H9 (cell line): ENCODE measurements at regions not wholly inside any gene's neighbourhood (a gene's known extent, or its start where the extent isn't known, plus 50 kb on each side); places are given as distances from the start of the nearest gene placed in this dataset.
"Not testable (repeated sequence)": the region's sequence is repeated elsewhere in the genome, so short reads cannot be mapped to it uniquely, and the experiment has no call there.

Experiments used
- DNase-seq: peaks from one replicate; pipeline ENCODE4 v3.0.0-alpha.2; 2017
- H2AFZ ChIP-seq: one replicate; pipeline ENCODE4 v1.6.1; 2013; ENCODE audit warnings: mild to moderate bottlenecking, low read length, control low read depth, moderate library complexity
- H2AK5ac ChIP-seq: 2 replicates; pipeline ENCODE4 v1.6.1; 2013; ENCODE audit warnings: low read length, control low read depth, mixed read lengths; ENCODE audit not compliant: insufficient read length
- H2BK120ac ChIP-seq: one replicate; pipeline ENCODE4 v1.6.1; 2013; ENCODE audit warnings: low read depth, mild to moderate bottlenecking, low read length, control low read depth, inconsistent platforms; ENCODE audit not compliant: poor library complexity, severe bottlenecking
- H2BK12ac ChIP-seq: 2 replicates; pipeline ENCODE4 v1.6.1; 2013; ENCODE audit warnings: low read length, control low read depth, mixed read lengths, low read depth; ENCODE audit not compliant: insufficient read length
- H2BK15ac ChIP-seq: 2 replicates; pipeline ENCODE4 v1.6.1; 2013; ENCODE audit warnings: low read depth, low read length, control low read depth
- H2BK20ac ChIP-seq: one replicate; pipeline ENCODE4 v1.6.1; 2013; ENCODE audit warnings: low read depth, mild to moderate bottlenecking, low read length, control low read depth, inconsistent platforms; ENCODE audit not compliant: poor library complexity, severe bottlenecking
- H2BK5ac ChIP-seq: 2 replicates; pipeline ENCODE4 v1.6.1; 2013; ENCODE audit warnings: low read length, control low read depth, mixed read lengths; ENCODE audit not compliant: insufficient read length
- H3K14ac ChIP-seq: 2 replicates; pipeline ENCODE4 v1.6.1; 2013; ENCODE audit warnings: low read length, control low read depth; ENCODE audit not compliant: insufficient read depth
- H3K18ac ChIP-seq: 2 replicates; pipeline ENCODE4 v1.6.1; 2013; ENCODE audit warnings: low read depth, mild to moderate bottlenecking, mixed read lengths, low read length, control low read depth; ENCODE audit not compliant: insufficient read length
- H3K23ac ChIP-seq: 2 replicates; pipeline ENCODE4 v1.6.1; 2013; ENCODE audit warnings: low read length, control low read depth, mixed read lengths, low read depth; ENCODE audit not compliant: insufficient read length
- H3K23me2 ChIP-seq: 2 replicates; pipeline ENCODE4 v1.6.1; 2013; ENCODE audit warnings: low read depth, mild to moderate bottlenecking, mixed read lengths, low read length, control low read depth; ENCODE audit not compliant: insufficient read length, poor library complexity, severe bottlenecking
- H3K27ac ChIP-seq: 2 replicates; pipeline ENCODE4 v1.5.1; 2013; ENCODE audit warnings: low read length, control low read depth, mixed read lengths, low read depth; ENCODE audit not compliant: insufficient read length
- H3K27me3 ChIP-seq: 2 replicates; pipeline ENCODE4 v1.6.1; 2013; ENCODE audit warnings: low read length, control low read depth, inconsistent platforms; ENCODE audit not compliant: insufficient read depth
- H3K4ac ChIP-seq: 2 replicates; pipeline ENCODE4 v1.6.1; 2013; ENCODE audit warnings: low read depth, mild to moderate bottlenecking, control low read depth, inconsistent platforms, low read length, moderate library complexity
- H3K4me1 ChIP-seq: 2 replicates; pipeline ENCODE4 v1.6.1; 2013; ENCODE audit warnings: low read length, control low read depth, inconsistent platforms; ENCODE audit not compliant: insufficient read depth
- H3K4me2 ChIP-seq: 2 replicates; pipeline ENCODE4 v1.6.1; 2013; ENCODE audit warnings: low read length, control low read depth, mixed read lengths; ENCODE audit not compliant: insufficient read length, insufficient read depth
- H3K56ac ChIP-seq: 2 replicates; pipeline ENCODE4 v1.6.1; 2013; ENCODE audit warnings: low read depth, mild to moderate bottlenecking, mixed read lengths, low read length, control low read depth; ENCODE audit not compliant: insufficient read length
- H3K79me1 ChIP-seq: 2 replicates; pipeline ENCODE4 v1.6.1; 2013; ENCODE audit warnings: low read depth, mild to moderate bottlenecking, moderate library complexity, low read length, control low read depth, inconsistent platforms; ENCODE audit not compliant: insufficient read depth, poor library complexity, severe bottlenecking
- H3K79me2 ChIP-seq: 2 replicates; pipeline ENCODE4 v1.6.1; 2013; ENCODE audit warnings: low read length, control low read depth, inconsistent platforms; ENCODE audit not compliant: insufficient read depth
- H3K9ac ChIP-seq: 2 replicates; pipeline ENCODE4 v1.6.1; 2013; ENCODE audit warnings: low read length, control low read depth, mixed read lengths; ENCODE audit not compliant: insufficient read length; ENCODE audit errors: extremely low read depth
- H3K9me3 ChIP-seq: one replicate; pipeline ENCODE4 v1.6.1; 2013; ENCODE audit warnings: low read depth, low read length, inconsistent platforms; ENCODE audit not compliant: control insufficient read depth
- H3T11ph ChIP-seq: one replicate; pipeline ENCODE4 v1.6.1; 2013; ENCODE audit warnings: mild to moderate bottlenecking, low read length, control low read depth, inconsistent platforms
- H4K20me1 ChIP-seq: one replicate; pipeline ENCODE4 v1.6.1; 2013; ENCODE audit not compliant: control insufficient read depth, insufficient read length, insufficient read depth
- H4K5ac ChIP-seq: 2 replicates; pipeline ENCODE4 v1.6.1; 2013; ENCODE audit warnings: low read depth, mild to moderate bottlenecking, mixed read lengths, low read length, control low read depth; ENCODE audit not compliant: insufficient read length
- H4K8ac ChIP-seq: replicated peaks from 2 replicates; pipeline ENCODE4 v1.6.1; 2013; ENCODE audit warnings: low read length, control low read depth, mixed read lengths, low read depth; ENCODE audit not compliant: insufficient read length
- H4K91ac ChIP-seq: 2 replicates; pipeline ENCODE4 v1.6.1; 2013; ENCODE audit warnings: low read depth, mild to moderate bottlenecking, moderate library complexity, mixed read lengths, low read length, control low read depth; ENCODE audit not compliant: insufficient read length
- H3K27ac Mint-ChIP-seq, 3 experiments: 2 replicates in 2 of 3; 3 replicates in 1 of 3; pipeline ENCODE4 v1.8.0; 2020 to 2021; ENCODE audit warnings: mixed read lengths in 3 of 3, mild to moderate bottlenecking in 1 of 3, moderate library complexity in 1 of 3
- H3K27me3 Mint-ChIP-seq: 2 replicates; pipeline ENCODE4 v1.8.0; 2021; ENCODE audit warnings: low read depth, mild to moderate bottlenecking, moderate library complexity, mixed read lengths
- H3K36me3 Mint-ChIP-seq, 3 experiments: 2 replicates in 2 of 3; 3 replicates in 1 of 3; pipeline ENCODE4 v1.8.0; 2020 to 2021; ENCODE audit warnings: low read depth in 3 of 3, mixed read lengths in 3 of 3; ENCODE audit not compliant: insufficient read depth in 1 of 3
- H3K4me1 Mint-ChIP-seq, 2 experiments: 2 replicates each; pipeline ENCODE4 v1.8.0; 2020; ENCODE audit warnings: mixed read lengths in 2 of 2
- H3K4me3 Mint-ChIP-seq, 2 experiments: 2 replicates in 1 of 2; 3 replicates in 1 of 2; pipeline ENCODE4 v1.8.0; 2020 to 2021; ENCODE audit warnings: mild to moderate bottlenecking in 2 of 2, mixed read lengths in 2 of 2, moderate library complexity in 1 of 2
- H3K9me3 Mint-ChIP-seq, 2 experiments: 2 replicates in 1 of 2; 3 replicates in 1 of 2; pipeline ENCODE4 v1.8.0; 2020; ENCODE audit warnings: mild to moderate bottlenecking in 2 of 2, mixed read lengths in 2 of 2, moderate library complexity in 1 of 2
- WGBS: extraction: QIAGEN DNeasy Blood & Tissue Kit; methylation state at CpG from one replicate; pipeline ENCODE4 v1.1.7; 2013; ENCODE audit warnings: missing lambda C conversion rate, low lambda C conversion rate, mixed read lengths; ENCODE audit not compliant: insufficient read length; ENCODE audit errors: extremely low coverage; 5-methylcytosine and 5-hydroxymethylcytosine counted together
- TF ChIP-seq, protein P1 (sequence below): fragments of 200-600 bp; sonication (generic); conservative IDR thresholded peaks from 3 replicates; pipeline ENCODE4 v1.8.0; 2021; ENCODE audit warnings: antibody characterized with exemption, mild to moderate bottlenecking

DNA sequence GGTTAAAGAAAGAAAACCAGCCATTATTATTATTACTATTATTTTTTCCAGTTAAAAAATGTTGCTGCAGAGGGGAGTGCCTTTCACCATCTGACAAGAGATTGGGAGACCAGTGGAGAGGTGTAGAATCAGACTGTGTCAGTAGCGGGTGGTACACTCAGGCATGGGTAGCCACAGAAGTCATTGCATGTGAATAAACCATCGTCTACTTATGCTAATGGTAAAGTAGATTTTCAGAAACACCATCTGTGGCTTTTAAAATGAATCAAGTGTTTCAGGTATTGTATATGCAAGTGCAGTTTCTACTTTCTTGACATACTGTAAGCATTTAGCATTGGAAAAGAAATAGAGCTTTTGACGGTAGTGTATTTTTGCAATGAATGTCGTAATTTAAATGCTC is 131.5 kb upstream of the SP8 start:
- Histone ChIP-seq H4K8ac (no peak overlapping the region), H4K91ac (no peak overlapping the region), H3K79me1 (no peaks in the 10 kb centered on the region), H2BK120ac (no peak overlapping the region), H2BK15ac (no peak overlapping the region), H2BK12ac (no peak overlapping the region), H3K4me1 (no peaks in the 10 kb centered on the region), H3K14ac (no peak overlapping the region), H3K27ac (no peak overlapping the region), H4K20me1 (no peaks in the 10 kb centered on the region), H3K9me3 (no peaks in the 10 kb centered on the region), H3K18ac (no peak overlapping the region), H3K23ac (no peak overlapping the region), H3K56ac (no peak overlapping the region), H3K4ac (no peak overlapping the region), H4K5ac (no peak overlapping the region), H3K79me2 (no peaks in the 10 kb centered on the region), H2AK5ac (no peak overlapping the region), H3K27me3 (no peaks in the 10 kb centered on the region), H3K9ac (no peak overlapping the region), H3K23me2 (no peaks in the 10 kb centered on the region), H2BK5ac (no peak overlapping the region), H3T11ph (no peak overlapping the region), H3K4me2 (no peak overlapping the region), H2AFZ (no peak overlapping the region), H2BK20ac (no peak overlapping the region)
- peaks cover 0 to 7% of the 10 kb centered on the region in 2 experiments; a peak in 2 of 5 replicates for H3K9me3 Mint-ChIP-seq
- H3K36me3 Mint-ChIP-seq = peaks cover 0 to 7% (median 0%) of the 10 kb centered on the region in 3 experiments; a peak in 3 of 7 replicates
- WGBS = no CpG with 5 or more reads among the region's 4 CpGs
- TF ChIP-seq, protein P1, sequence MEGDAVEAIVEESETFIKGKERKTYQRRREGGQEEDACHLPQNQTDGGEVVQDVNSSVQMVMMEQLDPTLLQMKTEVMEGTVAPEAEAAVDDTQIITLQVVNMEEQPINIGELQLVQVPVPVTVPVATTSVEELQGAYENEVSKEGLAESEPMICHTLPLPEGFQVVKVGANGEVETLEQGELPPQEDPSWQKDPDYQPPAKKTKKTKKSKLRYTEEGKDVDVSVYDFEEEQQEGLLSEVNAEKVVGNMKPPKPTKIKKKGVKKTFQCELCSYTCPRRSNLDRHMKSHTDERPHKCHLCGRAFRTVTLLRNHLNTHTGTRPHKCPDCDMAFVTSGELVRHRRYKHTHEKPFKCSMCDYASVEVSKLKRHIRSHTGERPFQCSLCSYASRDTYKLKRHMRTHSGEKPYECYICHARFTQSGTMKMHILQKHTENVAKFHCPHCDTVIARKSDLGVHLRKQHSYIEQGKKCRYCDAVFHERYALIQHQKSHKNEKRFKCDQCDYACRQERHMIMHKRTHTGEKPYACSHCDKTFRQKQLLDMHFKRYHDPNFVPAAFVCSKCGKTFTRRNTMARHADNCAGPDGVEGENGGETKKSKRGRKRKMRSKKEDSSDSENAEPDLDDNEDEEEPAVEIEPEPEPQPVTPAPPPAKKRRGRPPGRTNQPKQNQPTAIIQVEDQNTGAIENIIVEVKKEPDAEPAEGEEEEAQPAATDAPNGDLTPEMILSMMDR = no peak
- H3K27me3 Mint-ChIP-seq = no peaks in the 10 kb centered on the region
- H3K4me1 Mint-ChIP-seq = peaks cover 0 to 7% of the 10 kb centered on the region in 2 experiments; a peak in 2 of 4 replicates
- H3K4me3 Mint-ChIP-seq = no peak overlapping the region
- no peak for DNase-seq
- no peak overlapping the region for H3K27ac Mint-ChIP-seq

DNA sequence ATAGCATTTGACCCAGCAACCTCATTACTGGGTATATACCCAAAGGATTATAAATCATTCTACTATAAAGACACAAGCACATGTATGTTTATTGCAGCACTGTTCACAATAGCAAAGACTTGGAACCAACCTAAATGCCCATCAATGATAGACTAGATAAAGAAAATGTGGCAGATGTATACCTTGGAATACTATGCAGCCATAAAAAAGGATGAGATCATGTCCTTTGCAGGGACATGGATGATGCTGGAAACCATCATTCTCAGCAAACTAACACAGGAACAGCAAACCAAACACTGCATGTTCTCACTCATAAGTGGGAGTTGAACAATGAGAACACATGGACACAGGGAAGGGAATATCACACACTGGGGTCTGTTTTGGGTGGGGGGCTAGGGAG is 140.5 kb upstream of the SP8 start:
- H4K20me1 ChIP-seq, H3K79me2 ChIP-seq, H4K5ac ChIP-seq, H3K9ac ChIP-seq, H2BK12ac ChIP-seq, H3K9me3 ChIP-seq, H2BK5ac ChIP-seq, H2BK15ac ChIP-seq, H3K18ac ChIP-seq, H3K4me2 ChIP-seq, H3K4me1 ChIP-seq, H3K14ac ChIP-seq, H3K4me3 Mint-ChIP-seq, H3K27me3 ChIP-seq, DNase-seq, H3K56ac ChIP-seq, H4K8ac ChIP-seq, H3K27ac Mint-ChIP-seq, H3K4me1 Mint-ChIP-seq, H4K91ac ChIP-seq, H3T11ph ChIP-seq, H2AFZ ChIP-seq, H3K27ac ChIP-seq, H3K23me2 ChIP-seq, H3K4ac ChIP-seq, H2AK5ac ChIP-seq, H3K23ac ChIP-seq, H2BK20ac ChIP-seq, H3K27me3 Mint-ChIP-seq, H2BK120ac ChIP-seq, H3K79me1 ChIP-seq, H3K36me3 Mint-ChIP-seq: not testable (repeated sequence)
- H3K9me3 Mint-ChIP-seq = peaks cover 11 to 13% of the 10 kb centered on the region in 2 experiments
